ENCODE measurements at regions not wholly inside any gene's neighbourhood (a gene's known extent, or its start where the extent isn't known, plus 50 kb on each side); places are given as distances from the start of the nearest gene placed in this dataset.
A peak's percentile ranks its signal among the peaks of the same experiment; 100 is the strongest.

DNA sequence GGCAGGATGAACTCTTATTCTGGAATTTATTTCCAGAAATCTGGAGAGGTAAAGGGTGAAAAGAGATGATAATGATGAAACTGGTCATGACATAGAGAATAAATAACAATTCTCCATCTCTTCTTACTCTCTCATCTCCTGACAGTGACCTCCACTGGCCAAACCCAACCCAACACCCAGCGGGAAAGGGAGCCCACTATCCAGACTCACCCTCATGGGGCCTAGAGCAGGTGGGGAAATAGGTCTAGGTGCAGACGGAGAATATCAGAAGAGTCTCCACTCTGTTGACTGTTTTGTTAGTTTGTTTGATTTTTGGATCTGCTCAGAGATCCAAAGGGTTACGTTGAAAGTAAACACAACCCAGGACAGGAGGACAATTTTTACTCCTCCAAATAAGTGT lies 263.2 kb upstream of the PARD3B start (continued):
- no peak for TF ChIP-seq ARID4B (CRISPR knock-in tag; IDR thresholded peaks at IDR 0.05; ENCODE audit: borderline replicate concordance)

GRCh38 chr2:204282525-204282924 lies 262.8 kb upstream of the PARD3B start:
- H3K4me3 Mint-ChIP-seq, result peak overlapping the region; percentile 24
- no peaks in the 10 kb centered on the region for H3K9me3 Mint-ChIP-seq
- ChIA-PET CTCF (interaction anchor here (0.9 to 1.0 kb wide), 4 partner anchors 21 to 137 kb away, joined by 3 to 8 read pairs (median 4); no protein-coding TSS in a partner anchor), POLR2A (interaction anchor here (1.0 kb wide), 1 partner anchor 20 kb away, joined by 5 read pairs; no protein-coding TSS in a partner anchor)
- H3K4me1 Mint-ChIP-seq, result peaks cover 41% of the 10 kb centered on the region
- no peak for TF ChIP-seq ZNF396 (CRISPR knock-in tag; IDR thresholded peaks at IDR 0.05; ENCODE audit: borderline replicate concordance)
- TF ChIP-seq, protein P1, sequence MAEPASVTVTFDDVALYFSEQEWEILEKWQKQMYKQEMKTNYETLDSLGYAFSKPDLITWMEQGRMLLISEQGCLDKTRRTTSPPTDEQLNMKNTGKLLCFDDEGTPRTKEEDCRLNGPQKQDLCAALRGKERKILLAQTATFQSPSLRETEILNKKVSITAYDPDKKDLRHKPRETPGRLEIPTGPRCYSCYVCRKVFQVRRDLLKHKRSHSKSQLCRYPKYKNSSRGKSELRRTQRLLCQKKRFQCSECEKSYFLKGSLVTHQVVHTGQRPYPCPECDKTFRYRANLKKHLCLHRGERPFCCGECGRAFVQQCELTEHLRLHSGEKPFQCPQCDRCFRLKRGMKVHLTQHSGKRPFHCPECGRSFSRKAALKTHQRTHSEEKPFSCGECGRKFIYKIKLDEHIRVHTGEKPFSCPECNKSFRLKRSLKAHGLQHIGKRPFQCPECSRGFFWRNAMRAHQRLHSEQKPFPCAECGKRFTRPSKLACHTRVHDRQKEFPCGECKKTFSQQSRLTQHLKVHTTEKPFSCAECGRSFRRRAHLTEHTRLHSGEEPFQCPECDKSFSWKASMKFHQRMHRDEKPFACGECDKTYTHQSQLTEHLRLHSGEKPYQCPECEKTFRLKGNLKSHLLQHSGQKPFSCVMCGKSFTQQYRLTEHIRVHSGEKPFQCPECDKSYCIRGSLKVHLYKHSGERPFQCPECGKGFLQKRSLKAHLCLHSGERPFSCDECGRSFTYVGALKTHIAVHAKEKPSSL (CRISPR knock-in tag; conservative IDR thresholded peaks at IDR 0.05), result no peak
- TF ChIP-seq TEAD1 (CRISPR knock-in tag; IDR thresholded peaks at IDR 0.05), result peak; percentile 67; the same call in 1 of the 2 replicates
- H3K27ac Mint-ChIP-seq, result peak overlapping the region; percentile 88
- ATAC-seq (peak; percentile 95), DNase-seq (ENCODE audit: low spot score) (no peak)
- no peaks in the 10 kb centered on the region for H3K36me3 Mint-ChIP-seq
- H3K27me3 Mint-ChIP-seq (ENCODE audit: low read depth), result peaks cover 25% of the 10 kb centered on the region

DNA sequence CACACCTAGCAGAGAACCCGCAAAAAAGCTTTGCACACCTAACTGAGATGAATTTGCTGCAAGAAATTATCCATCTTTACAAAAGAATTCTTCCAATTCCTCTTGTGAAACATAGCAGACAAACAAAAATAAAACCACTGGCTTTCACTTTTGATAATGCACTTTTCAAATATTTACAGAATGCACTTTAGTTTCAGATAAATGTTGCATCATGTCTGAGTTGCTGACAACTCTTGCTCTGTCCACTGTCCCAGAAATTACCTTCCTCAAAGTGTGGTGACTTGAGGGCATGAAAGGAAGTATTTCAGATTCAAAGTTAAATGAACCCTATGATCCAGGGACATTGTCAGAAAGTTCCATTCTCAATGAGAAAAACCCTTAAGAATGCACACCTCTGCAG lies 256.2 kb upstream of the PARD3B start:
- DNase-seq (ENCODE audit: low spot score) (no peak), ATAC-seq (no peak)
- H3K27me3 Mint-ChIP-seq (ENCODE audit: low read depth), result peaks cover 11% of the 10 kb centered on the region
- no peaks in the 10 kb centered on the region for H3K9me3 Mint-ChIP-seq
- peaks cover 12% of the 10 kb centered on the region for H3K4me1 Mint-ChIP-seq
- H3K36me3 Mint-ChIP-seq, result no peaks in the 10 kb centered on the region
- H3K27ac Mint-ChIP-seq, result no peak overlapping the region
- POLR2A ChIA-PET, result no interaction called here
- CTCF ChIA-PET, result no interaction called here
- H3K4me3 Mint-ChIP-seq, result no peak overlapping the region
- TF ChIP-seq ETV6 (CRISPR knock-in tag; IDR thresholded peaks at IDR 0.05) (no peak), GABPB1 (CRISPR knock-in tag; IDR thresholded peaks at IDR 0.05) (peak; percentile 33; the same call in 1 of the 2 replicates), JUN (CRISPR knock-in tag; IDR thresholded peaks at IDR 0.05) (no peak), PRDM15 (CRISPR knock-in tag; IDR thresholded peaks at IDR 0.05) (no peak), TEAD4 (CRISPR knock-in tag; IDR thresholded peaks at IDR 0.05) (no peak)
- TF ChIP-seq, protein P2, sequence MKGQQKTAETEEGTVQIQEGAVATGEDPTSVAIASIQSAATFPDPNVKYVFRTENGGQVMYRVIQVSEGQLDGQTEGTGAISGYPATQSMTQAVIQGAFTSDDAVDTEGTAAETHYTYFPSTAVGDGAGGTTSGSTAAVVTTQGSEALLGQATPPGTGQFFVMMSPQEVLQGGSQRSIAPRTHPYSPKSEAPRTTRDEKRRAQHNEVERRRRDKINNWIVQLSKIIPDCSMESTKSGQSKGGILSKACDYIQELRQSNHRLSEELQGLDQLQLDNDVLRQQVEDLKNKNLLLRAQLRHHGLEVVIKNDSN (CRISPR knock-in tag; IDR thresholded peaks at IDR 0.05), result no peak
